DND-41 (cell line): ENCODE measurements at regions not wholly inside any gene's neighbourhood (a gene's known extent, or its start where the extent isn't known, plus 50 kb on each side); places are given as distances from the start of the nearest gene placed in this dataset.

Source experiments
- EZH2 ChIP-seq: IDR thresholded peaks from 3 replicates; pipeline ENCODE4 v1.6.1; 2012; ENCODE audit warnings: borderline replicate concordance, low read depth, mild to moderate bottlenecking, moderate library complexity, low read length, inconsistent platforms; ENCODE audit not compliant: severe bottlenecking
- TF ChIP-seq, protein P1 (sequence below): IDR thresholded peaks from 2 replicates; pipeline ENCODE4 v1.5.1; 2012; ENCODE audit warnings: borderline replicate concordance, low read length, moderate library complexity, mild to moderate bottlenecking; ENCODE audit not compliant: poor library complexity, severe bottlenecking; ENCODE audit errors: extremely low read depth

GRCh38 chr10:84945791-84946190, 617.4 kb downstream of the CCSER2 start:
- TF ChIP-seq, protein P1, sequence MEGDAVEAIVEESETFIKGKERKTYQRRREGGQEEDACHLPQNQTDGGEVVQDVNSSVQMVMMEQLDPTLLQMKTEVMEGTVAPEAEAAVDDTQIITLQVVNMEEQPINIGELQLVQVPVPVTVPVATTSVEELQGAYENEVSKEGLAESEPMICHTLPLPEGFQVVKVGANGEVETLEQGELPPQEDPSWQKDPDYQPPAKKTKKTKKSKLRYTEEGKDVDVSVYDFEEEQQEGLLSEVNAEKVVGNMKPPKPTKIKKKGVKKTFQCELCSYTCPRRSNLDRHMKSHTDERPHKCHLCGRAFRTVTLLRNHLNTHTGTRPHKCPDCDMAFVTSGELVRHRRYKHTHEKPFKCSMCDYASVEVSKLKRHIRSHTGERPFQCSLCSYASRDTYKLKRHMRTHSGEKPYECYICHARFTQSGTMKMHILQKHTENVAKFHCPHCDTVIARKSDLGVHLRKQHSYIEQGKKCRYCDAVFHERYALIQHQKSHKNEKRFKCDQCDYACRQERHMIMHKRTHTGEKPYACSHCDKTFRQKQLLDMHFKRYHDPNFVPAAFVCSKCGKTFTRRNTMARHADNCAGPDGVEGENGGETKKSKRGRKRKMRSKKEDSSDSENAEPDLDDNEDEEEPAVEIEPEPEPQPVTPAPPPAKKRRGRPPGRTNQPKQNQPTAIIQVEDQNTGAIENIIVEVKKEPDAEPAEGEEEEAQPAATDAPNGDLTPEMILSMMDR = no peak
- TF ChIP-seq EZH2 = no peak
